Suppressor macrophage treated with lipopolysaccharide for 1 hour (primary cell): ENCODE measurements at regions not wholly inside any gene's neighbourhood (a gene's known extent, or its start where the extent isn't known, plus 50 kb on each side); places are given as distances from the start of the nearest gene placed in this dataset.
A peak's percentile ranks its signal among the peaks of the same experiment; 100 is the strongest.

Experiments used
- DNase-seq, 3 donors: peaks; one replicate each; pipeline ENCODE4 v3.0.0-alpha.2; 2020 to 2022

GRCh38 chr18:54100920-54101470 is 123.5 kb downstream of the MBD2 start:
- no peak for DNase-seq

- no peak for DNase-seq
These were observed 124.0 kb downstream of the MBD2 start for GRCh38 chr18:54100466-54100865.

- no peak for DNase-seq
These were observed 130.0 kb downstream of the MBD2 start for GRCh38 chr18:54094474-54094873.

- no peak for DNase-seq
These were observed 133.6 kb downstream of the MBD2 start for GRCh38 chr18:54090856-54091255.

GRCh38 chr18:54089749-54090459 is 134.6 kb downstream of the MBD2 start:
- DNase-seq = no peak

- DNase-seq = no peak
These were observed 137.6 kb downstream of the MBD2 start for GRCh38 chr18:54086863-54087262.

GRCh38 chr18:54086046-54086802 is 138.2 kb downstream of the MBD2 start:
- no peak for DNase-seq

GRCh38 chr18:54080858-54081257 is 143.6 kb downstream of the MBD2 start:
- no peak for DNase-seq

GRCh38 chr18:54076166-54076565 is 148.3 kb downstream of the MBD2 start:
- no peak for DNase-seq

GRCh38 chr18:54075689-54076088 is 148.8 kb downstream of the MBD2 start:
- no peak for DNase-seq

- DNase-seq = no peak
These were observed 154.7 kb downstream of the MBD2 start for GRCh38 chr18:54069729-54070128.

GRCh38 chr18:54060343-54061005 is 164.0 kb downstream of the MBD2 start:
- no peak for DNase-seq

GRCh38 chr18:54052732-54053429 is 171.6 kb downstream of the MBD2 start:
- DNase-seq = no peak

- DNase-seq = no peak
These were observed 172.2 kb downstream of the MBD2 start for GRCh38 chr18:54052259-54052658.

GRCh38 chr18:54043484-54044251 is 180.8 kb downstream of the MBD2 start:
- no peak for DNase-seq

- DNase-seq = no peak
These were observed 188.5 kb downstream of the MBD2 start for GRCh38 chr18:54035927-54036326.

- DNase-seq = no peak
These were observed 191.4 kb downstream of the MBD2 start for GRCh38 chr18:54033052-54033451.

GRCh38 chr18:54032412-54032811 is 192.1 kb downstream of the MBD2 start:
- DNase-seq = no peak

- no peak for DNase-seq
These were observed 193.2 kb downstream of the MBD2 start for GRCh38 chr18:54031243-54031642.

- DNase-seq = peak in 2 of 3 donors; percentile 14 to 25
These were observed 194.0 kb downstream of the MBD2 start for GRCh38 chr18:54030434-54030833.

- no peak for DNase-seq
These were observed 201.0 kb downstream of the MBD2 start for GRCh38 chr18:54023471-54023870.

- DNase-seq = no peak
These were observed 203.5 kb downstream of the MBD2 start for GRCh38 chr18:54020966-54021365.
